Posterior cingulate gyrus (tissue), 11 donors: ENCODE measurements at regions not wholly inside any gene's neighbourhood (a gene's known extent, or its start where the extent isn't known, plus 50 kb on each side); places are given as distances from the start of the nearest gene placed in this dataset.
"Not testable (repeated sequence)": the region's sequence is repeated elsewhere in the genome, so short reads cannot be mapped to it uniquely, and the experiment has no call there.

ENCODE experiments used
- DNase-seq, 10 donors: peaks; one replicate each; pipeline versions ENCODE4 v3.0.0 to v3.0.0-alpha.2; 2020 to 2021; ENCODE audit warnings: mixed read lengths in 3 of 10
- intact Hi-C: fragments of 100-400 bp; cut with DNase I; formaldehyde crosslinking; loops from one replicate; pipeline ENCODE4 v1.15.1; 2023

GRCh38 chr4:188370777-188371176, 231.5 kb downstream of the TRIML1 start:
- no peak for DNase-seq
- intact Hi-C loops: no loop called here

GRCh38 chr4:188372058-188372457, 232.8 kb downstream of the TRIML1 start:
- intact Hi-C loops: no loop called here
- DNase-seq: no peak

- intact Hi-C loops: no loop called here
- DNase-seq: no peak
These were observed 233.6 kb downstream of the TRIML1 start for GRCh38 chr4:188372829-188373228.

- DNase-seq: no peak
- intact Hi-C loops: no loop called here
These were observed 235.6 kb downstream of the TRIML1 start for GRCh38 chr4:188374871-188375270.

GRCh38 chr4:188377816-188378215, 238.6 kb downstream of the TRIML1 start:
- intact Hi-C loops: no loop called here
- DNase-seq: no peak

GRCh38 chr4:188383180-188383579, 243.9 kb downstream of the TRIML1 start:
- intact Hi-C loops: no loop called here

GRCh38 chr4:188387179-188387791, 248.0 kb downstream of the TRIML1 start:
- no peak for DNase-seq
- intact Hi-C loops: no loop called here

More at GRCh38 chr4:188383180-188383579, 243.9 kb downstream of the TRIML1 start:
- no peak for DNase-seq

GRCh38 chr4:188391349-188391748, 252.1 kb downstream of the TRIML1 start:
- DNase-seq, intact Hi-C loops: not testable (repeated sequence)

- intact Hi-C loops: no loop called here
- DNase-seq: no peak
These were observed 256.8 kb downstream of the TRIML1 start for GRCh38 chr4:188396037-188396436.

GRCh38 chr4:188399834-188400233, 260.6 kb downstream of the TRIML1 start:
- no peak for DNase-seq
- intact Hi-C loops: no loop called here

- intact Hi-C loops: no loop called here
- peak in 1 of 10 donors; percentile 20 for DNase-seq
These were observed 261.2 kb downstream of the TRIML1 start for GRCh38 chr4:188400451-188400850.

GRCh38 chr4:188403272-188403671, 264.0 kb downstream of the TRIML1 start:
- intact Hi-C loops: no loop called here
- no peak for DNase-seq

GRCh38 chr4:188405071-188405835, 266.0 kb downstream of the TRIML1 start:
- DNase-seq, intact Hi-C loops: not testable (repeated sequence)

GRCh38 chr4:188408244-188409030, 269.2 kb downstream of the TRIML1 start:
- intact Hi-C loops: no loop called here
- no peak for DNase-seq

- DNase-seq: no peak
- intact Hi-C loops: no loop called here
These were observed 270.6 kb downstream of the TRIML1 start for GRCh38 chr4:188409851-188410250.

GRCh38 chr4:188411805-188412204, 272.6 kb downstream of the TRIML1 start:
- intact Hi-C loops: no loop called here
- peak in 1 of 10 donors; percentile 68 for DNase-seq

- intact Hi-C loops: no loop called here
These were observed 273.3 kb downstream of the TRIML1 start for GRCh38 chr4:188412499-188412898.

GRCh38 chr4:188414441-188414840, 275.2 kb downstream of the TRIML1 start:
- intact Hi-C loops: no loop called here

More at GRCh38 chr4:188412499-188412898, 273.3 kb downstream of the TRIML1 start:
- DNase-seq: no peak

GRCh38 chr4:188417181-188417580, 277.9 kb downstream of the TRIML1 start:
- intact Hi-C loops: no loop called here
- DNase-seq: no peak

More at GRCh38 chr4:188414441-188414840, 275.2 kb downstream of the TRIML1 start:
- DNase-seq: no peak

GRCh38 chr4:188423039-188423438, 283.8 kb downstream of the TRIML1 start:
- intact Hi-C loops: no loop called here
- no peak for DNase-seq

GRCh38 chr4:188428935-188429334, 289.7 kb downstream of the TRIML1 start:
- intact Hi-C loops: no loop called here
- DNase-seq: no peak
